Hematopoietic multipotent progenitor cell treated with erythropoietin and hydrocortisone succinate and interleukin-3 and kit ligand, for 17 days (in vitro differentiated cells): ENCODE measurements at regions not wholly inside any gene's neighbourhood (a gene's known extent, or its start where the extent isn't known, plus 50 kb on each side); places are given as distances from the start of the nearest gene placed in this dataset.
"Not testable (repeated sequence)": the region's sequence is repeated elsewhere in the genome, so short reads cannot be mapped to it uniquely, and the experiment has no call there.

Experiments used
- DNase-seq: peaks from one replicate; pipeline ENCODE4 v3.0.0-alpha.2; 2015; ENCODE audit warnings: low spot score

- no peak for DNase-seq
Observed at GRCh38 chr4:112005027-112005426, 140.2 kb upstream of the FAM241A start.

DNA sequence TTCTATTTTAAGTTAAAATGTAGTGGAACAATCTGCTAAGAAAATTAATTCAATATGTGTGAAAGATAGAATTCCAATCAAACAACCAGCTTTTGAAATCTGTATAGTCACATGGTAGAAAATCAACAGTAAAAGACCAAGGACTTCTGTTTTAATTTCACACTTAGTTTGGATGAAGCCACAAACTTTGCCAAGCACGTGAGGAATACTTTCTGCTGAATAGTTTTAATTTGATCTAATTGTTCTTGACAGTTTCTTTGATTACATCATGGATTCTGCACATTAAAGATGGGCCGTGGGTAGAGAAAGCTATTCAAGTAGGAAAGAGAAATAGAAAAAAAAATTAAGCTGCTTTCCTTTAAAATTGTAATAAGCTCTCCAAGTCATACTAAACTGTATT is 137.9 kb upstream of the FAM241A start:
- no peak for DNase-seq

- no peak for DNase-seq
Observed at GRCh38 chr4:112015960-112016359, 129.3 kb upstream of the FAM241A start.

DNA sequence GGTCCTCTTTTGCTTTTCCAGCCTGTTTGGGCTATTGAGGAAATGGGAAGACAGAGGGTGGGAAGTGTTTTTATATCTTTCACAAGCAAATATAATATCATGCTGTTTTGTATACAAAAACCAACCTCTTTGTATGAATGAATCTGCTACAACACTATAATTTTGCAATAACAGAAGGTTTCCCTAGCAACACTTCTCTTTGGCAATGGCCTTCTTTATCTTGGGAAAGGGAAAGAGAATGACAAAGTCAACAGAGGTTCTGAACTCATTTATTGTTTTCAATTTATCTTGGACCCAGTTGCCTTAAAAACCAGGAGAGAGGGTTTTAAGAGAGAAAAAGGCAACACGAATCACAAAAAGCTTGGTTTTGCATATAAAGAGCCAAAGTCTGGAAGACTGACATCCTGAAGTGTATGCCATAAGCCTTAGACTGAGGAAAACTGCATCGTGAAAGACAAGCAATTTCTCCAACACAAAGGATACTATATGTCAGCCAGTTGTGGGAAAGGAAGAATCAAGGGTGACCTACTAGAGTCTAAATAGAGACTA is 121.8 kb upstream of the FAM241A start:
- DNase-seq: no peak

- DNase-seq: no peak
Observed at GRCh38 chr4:112026058-112026457, 119.2 kb upstream of the FAM241A start.

DNA sequence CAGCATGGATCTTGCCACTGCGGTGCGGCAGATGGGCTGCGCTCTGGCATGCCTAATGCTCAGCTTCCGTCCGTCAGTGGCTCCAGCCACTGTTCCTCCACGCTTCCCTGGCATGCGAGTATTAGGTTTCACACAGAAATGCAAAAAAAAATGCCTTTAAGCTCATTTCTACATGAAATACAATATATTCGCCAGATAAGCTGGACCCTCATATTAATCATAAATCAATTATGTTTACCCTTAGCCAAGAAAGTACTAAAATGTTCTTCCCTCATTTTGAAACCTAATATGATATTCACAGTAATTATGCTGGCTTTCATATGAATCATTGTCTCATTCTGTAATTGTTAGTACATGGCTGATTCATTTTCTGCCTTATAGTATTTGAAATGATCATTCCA is 115.5 kb upstream of the FAM241A start:
- no peak for DNase-seq

DNA sequence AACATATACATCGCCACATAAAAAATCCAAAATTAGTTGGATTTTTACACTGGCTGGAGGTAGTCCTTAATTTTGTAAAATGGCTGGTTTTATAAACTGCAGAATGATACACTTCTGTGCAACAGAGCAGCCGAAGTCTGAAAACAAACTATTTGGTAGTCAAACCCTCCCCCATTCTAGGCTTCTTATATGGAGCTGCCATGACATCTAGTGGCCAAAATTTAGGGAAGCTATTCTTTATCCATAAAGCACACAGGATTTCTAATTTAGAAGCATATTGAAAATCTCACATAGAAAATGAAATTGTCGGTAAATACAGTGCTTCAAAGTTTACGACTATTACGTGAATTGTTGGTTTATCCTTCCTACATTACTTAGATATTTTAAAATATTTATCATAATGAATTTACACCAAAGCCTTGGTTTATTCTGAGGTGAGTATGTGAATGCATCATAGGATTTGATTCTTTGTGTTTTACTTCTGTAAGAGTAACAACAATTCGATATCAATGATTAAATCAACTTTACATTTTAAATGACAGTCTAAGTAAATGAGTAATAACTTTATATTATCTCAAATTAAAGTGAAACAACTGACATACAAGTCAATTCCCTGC is 113.4 kb upstream of the FAM241A start:
- no peak for DNase-seq

DNA sequence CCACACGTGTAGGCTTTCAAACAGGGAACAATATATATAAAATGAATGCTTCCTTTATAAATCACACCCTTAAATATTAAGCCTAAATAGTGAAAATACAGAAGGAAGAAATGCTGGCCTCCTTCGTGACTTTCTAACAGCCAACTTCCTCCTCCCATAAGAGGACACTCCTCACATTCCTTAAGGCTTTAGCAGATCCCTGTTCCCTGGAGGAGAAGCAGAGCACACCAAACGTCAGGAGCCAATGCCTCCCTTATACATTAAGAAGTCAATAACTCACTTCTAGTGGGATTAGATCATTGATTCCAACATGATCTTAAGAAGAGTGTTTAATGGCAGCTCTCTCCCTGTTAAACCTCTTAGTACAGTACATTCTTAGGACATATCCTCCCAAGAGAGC is 108.4 kb upstream of the FAM241A start:
- no peak for DNase-seq

DNA sequence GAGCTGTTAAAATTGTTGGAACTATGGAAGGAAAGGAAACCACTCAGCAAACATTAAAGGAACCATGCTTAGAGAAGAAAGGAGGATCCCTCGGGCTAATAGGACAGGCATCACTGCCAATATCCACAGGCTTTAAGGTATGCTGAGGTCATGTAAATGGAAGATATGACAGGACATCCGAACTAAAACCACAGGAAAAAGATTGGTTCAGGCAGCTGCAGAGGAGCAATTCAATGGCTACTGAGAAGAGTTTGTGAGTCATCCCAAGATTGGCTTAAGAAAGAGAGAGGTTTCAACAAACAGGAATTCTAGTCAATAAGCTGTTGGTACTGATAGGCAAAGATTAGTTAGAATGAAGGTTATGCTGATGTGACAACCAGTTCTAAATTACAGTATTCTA is 106.4 kb upstream of the FAM241A start:
- no peak for DNase-seq

DNA sequence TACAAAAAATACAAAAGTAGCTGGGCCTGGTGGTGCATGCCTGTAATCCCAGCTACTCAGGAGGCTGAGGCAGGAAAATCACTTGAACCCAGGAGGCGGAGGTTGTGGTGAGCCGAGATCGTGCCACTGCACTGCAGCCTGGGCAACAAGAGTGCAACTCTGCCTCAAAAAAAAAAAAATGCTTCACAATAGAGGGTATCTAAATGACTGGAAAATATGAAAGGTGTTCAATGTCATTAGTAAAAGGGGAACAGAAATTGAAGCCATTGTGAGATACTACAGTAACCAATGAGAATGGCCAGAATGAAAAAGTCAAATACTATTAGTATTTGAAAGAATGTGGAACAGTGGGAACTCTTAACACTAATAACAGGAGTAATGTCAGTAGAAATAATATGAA is 96.1 kb upstream of the FAM241A start:
- DNase-seq: not testable (repeated sequence)

DNA sequence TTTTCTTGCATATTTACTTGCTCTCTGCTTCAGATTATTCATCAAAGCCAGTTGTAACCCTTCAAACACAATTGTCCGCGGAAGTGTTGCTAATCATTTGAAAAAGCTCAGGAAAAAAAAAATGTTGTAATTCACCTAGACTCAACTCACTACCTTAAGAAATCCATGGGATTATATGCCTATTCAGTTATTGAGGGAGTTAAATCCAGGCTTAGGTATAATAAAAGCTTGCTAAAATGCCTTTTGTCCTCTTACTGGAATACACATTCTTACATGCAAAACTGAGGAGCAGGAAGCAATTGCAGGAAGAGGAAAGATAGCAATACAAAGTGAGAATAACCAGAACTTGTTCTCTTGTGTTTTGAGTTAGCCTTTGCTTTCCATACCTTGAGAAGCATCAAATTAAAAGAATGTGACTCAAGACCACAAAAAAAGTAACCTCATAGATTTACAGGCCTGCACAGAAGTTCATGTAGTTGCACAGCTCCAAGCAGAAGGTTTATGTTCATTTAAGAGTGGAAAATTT is 91.4 kb upstream of the FAM241A start:
- no peak for DNase-seq

DNA sequence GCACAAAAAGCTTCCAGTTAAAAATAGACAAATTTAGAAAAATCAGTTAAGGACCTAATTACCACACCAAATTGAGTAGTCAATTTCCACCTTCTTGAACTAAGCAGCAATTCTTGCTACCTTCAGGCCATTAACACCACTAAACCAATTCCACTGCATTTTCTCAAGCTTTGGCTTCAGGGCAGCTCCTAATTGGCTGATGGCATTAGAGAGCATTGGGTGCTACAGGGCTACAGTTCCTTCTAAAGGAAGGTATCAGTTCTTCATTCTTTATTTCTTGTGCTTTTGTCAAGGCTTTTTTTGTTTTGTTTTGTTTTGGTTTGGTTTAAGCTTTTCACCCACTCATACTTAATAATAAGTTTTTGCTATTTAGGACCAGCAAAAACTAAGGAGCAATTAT is 90.2 kb upstream of the FAM241A start:
- DNase-seq: no peak

GRCh38 chr4:112057470-112057869 is 87.8 kb upstream of the FAM241A start:
- no peak for DNase-seq

GRCh38 chr4:112058433-112058832 is 86.8 kb upstream of the FAM241A start:
- DNase-seq: no peak

DNA sequence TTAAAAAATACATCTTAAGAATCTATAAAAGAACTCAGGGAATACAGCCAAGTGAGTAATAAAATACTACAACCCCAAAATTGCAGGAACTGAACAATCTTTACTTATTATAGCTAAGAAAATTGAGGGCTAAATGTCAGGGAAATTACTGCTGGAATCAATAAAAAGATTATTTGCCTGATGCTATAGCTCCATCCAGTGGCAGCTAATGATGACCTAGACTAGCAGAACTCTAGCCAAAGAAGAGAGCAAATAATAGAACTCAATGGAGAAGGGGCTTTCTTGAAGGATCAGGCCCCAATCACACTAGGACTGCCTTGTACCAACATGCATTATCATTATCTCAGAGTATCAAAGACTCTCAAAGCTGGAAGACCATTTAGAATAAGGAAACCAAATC is 85.0 kb upstream of the FAM241A start:
- DNase-seq: no peak

GRCh38 chr4:112061207-112061817 is 83.9 kb upstream of the FAM241A start:
- DNase-seq: no peak

DNA sequence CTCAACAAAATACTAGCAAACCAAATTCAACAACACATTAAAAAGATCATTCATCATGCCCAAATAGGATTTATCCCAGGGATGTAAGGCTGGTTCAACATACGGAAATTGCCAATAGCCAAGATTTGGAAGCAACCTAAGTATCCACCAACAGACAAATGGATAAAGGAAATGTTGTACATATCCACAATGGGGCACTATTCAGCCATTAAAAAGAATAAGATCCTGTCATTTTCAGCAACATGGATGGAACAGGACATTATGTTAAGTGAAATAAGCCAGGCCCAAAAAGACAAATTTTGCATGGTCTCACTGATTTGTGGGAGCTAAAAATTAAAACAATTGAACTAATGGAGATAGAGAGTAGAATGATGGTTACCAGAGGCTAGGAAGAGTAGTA is 82.0 kb upstream of the FAM241A start:
- no peak for DNase-seq

- DNase-seq: no peak
Observed at GRCh38 chr4:112069110-112069509, 76.1 kb upstream of the FAM241A start.

DNA sequence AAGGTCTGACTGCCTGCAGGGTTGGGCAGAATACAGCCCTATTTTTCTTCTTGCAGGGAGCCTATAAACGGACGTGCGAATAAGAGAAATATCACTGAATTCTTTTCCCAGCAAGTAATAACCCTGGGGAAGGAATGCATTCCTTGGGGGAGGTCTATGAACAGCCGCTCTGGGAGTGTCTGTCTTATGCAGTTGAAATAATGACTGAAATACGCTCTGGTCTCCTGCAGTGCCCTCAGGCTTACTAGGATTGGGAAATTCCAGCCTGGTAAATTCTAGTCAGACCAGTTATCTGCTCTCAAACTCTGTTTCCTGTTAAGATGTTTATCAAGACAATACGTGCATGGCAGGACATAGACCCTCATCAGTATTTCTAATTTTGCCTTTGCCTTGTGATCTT is 72.1 kb upstream of the FAM241A start:
- no peak for DNase-seq

DNA sequence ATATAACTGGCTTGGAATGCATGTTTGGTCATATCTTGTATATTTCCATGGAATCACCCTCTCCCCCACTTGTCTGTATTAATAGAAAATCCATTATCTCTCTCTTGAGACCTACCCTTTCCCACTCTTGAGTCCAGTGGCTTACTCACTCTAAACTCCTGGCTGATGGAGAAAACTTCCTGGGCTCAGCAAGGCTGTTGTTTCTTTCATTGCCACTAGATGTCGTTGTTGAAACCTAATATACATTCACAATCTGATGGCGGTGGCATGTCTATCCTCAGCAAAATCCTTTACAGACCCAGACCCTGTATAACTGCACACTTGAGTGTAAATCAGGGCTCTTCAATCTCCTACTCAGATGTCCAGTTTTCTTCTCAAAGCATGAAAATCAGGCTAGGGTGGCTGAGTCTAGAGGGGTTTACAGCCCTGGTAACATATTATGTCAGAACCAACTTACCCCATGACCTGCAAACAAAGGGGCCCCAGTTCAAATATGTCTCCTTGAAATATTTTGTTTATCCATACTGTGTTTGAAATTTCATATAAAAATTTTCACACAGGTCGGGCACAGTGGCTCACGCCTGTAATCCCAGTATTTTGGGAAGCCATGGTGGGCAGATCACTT is 70.0 kb upstream of the FAM241A start:
- DNase-seq: peak; percentile 50

DNA sequence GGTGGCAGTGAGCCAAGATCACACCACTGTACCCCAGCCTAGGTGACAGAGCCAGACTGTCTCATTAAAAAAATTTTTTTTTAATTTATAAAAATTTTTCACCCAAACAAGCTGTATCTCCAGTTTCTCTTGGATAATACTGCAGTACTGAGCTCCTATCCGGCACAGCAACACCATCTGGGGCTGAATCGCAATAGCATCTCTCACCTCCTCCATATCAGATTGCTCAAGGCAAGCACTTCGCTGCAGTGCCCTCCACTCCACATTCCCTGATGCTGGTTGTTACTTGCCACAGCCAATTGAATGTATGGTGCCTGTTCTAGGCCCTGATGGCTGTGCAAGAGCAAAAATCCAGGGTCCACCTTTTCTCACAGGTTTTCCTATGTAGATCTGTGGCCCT is 69.3 kb upstream of the FAM241A start:
- no peak for DNase-seq

DNA sequence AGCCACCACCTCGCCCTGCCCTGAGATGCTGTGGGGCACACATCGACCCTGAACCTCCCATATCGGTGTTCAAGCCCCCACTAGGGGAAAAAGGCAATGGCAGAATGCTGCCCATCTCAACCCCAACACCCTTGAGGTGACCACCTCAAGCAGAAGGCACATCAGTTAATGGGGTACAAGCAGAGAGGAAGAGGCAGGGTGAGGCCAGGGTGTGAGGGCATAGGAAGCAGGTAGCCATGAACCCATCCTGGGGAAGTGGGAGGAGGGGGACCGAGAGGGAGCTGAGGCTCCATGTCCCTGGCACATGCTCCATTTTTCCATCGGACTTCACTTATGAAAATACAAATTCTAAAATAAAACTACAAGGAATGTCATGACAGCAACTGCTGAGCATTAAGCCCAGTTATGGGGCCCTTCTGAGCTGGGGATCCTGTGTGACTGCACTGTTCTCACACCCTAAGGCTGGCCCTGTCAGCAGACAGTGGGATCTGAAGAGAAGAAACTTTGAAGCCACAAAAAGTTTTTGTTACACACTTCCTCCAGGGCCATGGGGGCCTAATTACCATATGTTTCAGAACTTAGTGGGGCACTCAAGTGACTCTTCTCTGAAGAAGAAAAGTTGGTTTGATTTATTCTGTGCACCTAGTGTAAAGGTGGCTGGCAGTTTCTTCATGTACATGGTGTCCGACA is 68.2 kb upstream of the FAM241A start:
- no peak for DNase-seq

DNA sequence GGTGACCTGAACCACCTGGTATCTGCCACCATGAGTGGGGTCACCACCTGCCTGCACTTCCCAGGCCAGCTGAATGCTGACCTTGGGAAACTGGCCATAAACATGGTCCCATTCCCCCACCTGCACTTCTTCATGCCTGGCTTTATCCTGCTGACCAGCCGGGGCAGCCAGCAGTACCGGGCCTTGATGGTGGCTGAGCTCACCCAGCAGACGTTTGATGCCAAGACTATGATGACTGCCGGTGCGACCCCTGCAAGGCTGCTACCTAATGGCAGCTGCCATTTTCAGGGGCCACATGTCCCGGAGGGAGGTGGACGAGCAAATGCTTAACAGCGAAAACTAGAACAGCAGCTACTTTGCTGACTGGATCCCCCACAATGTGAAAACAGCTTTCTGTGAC is 67.5 kb upstream of the FAM241A start:
- no peak for DNase-seq
